ENCODE measurements at regions not wholly inside any gene's neighbourhood (a gene's known extent, or its start where the extent isn't known, plus 50 kb on each side); places are given as distances from the start of the nearest gene placed in this dataset.

DNA sequence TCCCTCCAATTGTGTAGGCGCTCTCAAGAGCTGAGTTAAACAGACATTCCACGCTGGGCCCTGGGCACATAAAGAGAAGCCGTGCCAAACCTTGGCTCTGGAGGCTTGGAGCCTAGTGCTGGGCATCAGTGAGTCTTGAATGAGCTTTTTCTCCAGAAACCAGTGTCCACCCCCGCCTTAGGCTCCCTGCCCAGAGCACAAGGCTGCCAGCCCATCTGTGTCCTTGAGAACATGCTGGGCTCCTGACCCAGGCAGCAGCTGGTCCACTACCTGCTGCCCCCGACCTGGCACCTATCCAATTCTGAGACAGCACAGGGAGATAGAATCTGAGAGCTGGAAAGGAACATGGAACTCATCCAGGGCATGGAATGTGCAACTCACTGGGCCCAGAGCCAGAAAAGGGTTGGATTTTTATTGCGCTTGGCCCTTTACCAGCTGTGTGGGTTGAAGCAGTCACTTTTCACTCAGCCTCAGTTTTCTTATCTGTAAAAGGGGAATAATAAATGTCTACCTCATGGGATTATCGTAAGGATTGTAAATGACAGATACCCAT, 92.4 kb upstream of the CPLX2 start:
- no peak overlapping the region for H3K4me3 ChIP-seq
- intact Hi-C loops (cut with DNase I), result no loop called here
- DNase-seq (peak; percentile 67 to 77 (median 72)), ATAC-seq (peak; percentile 60)
- no peaks in the 10 kb centered on the region for H3K4me1 ChIP-seq
- no peak overlapping the region for H3K27ac ChIP-seq
- no peak for TF ChIP-seq POLR2A (IDR thresholded peaks at IDR 0.05)
- TF ChIP-seq, protein P1, sequence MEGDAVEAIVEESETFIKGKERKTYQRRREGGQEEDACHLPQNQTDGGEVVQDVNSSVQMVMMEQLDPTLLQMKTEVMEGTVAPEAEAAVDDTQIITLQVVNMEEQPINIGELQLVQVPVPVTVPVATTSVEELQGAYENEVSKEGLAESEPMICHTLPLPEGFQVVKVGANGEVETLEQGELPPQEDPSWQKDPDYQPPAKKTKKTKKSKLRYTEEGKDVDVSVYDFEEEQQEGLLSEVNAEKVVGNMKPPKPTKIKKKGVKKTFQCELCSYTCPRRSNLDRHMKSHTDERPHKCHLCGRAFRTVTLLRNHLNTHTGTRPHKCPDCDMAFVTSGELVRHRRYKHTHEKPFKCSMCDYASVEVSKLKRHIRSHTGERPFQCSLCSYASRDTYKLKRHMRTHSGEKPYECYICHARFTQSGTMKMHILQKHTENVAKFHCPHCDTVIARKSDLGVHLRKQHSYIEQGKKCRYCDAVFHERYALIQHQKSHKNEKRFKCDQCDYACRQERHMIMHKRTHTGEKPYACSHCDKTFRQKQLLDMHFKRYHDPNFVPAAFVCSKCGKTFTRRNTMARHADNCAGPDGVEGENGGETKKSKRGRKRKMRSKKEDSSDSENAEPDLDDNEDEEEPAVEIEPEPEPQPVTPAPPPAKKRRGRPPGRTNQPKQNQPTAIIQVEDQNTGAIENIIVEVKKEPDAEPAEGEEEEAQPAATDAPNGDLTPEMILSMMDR (IDR thresholded peaks at IDR 0.05), result no peak
- WGBS, 2 donors, result 32 to 35% methylated on average over 6 to 7 of the region's 7 CpGs
- H3K27me3 ChIP-seq, result no peaks in the 10 kb centered on the region
- H3K36me3 ChIP-seq (replicated peaks in 1 of 2; ENCODE audit: insufficient read depth in 1 of 2, low read depth in 2 of 2), result no peaks in the 10 kb centered on the region
- H3K9me3 ChIP-seq, result no peaks in the 10 kb centered on the region

GRCh38 chr5:175783739-175784138, 87.6 kb upstream of the CPLX2 start:
- no peak for ATAC-seq
- H3K36me3 ChIP-seq (replicated peaks in 1 of 2; ENCODE audit: insufficient read depth in 1 of 2, low read depth in 2 of 2), result no peaks in the 10 kb centered on the region
- H3K4me3 ChIP-seq, result no peak overlapping the region
- no peak overlapping the region for H3K27ac ChIP-seq
- intact Hi-C loops (cut with DNase I), result no loop called here
- TF ChIP-seq, protein P1 (IDR thresholded peaks at IDR 0.05), result no peak
- no peak for TF ChIP-seq POLR2A (IDR thresholded peaks at IDR 0.05)
- no peaks in the 10 kb centered on the region for H3K9me3 ChIP-seq
- H3K4me1 ChIP-seq, result no peaks in the 10 kb centered on the region
- H3K27me3 ChIP-seq, result no peaks in the 10 kb centered on the region
- no peak for DNase-seq

DNA sequence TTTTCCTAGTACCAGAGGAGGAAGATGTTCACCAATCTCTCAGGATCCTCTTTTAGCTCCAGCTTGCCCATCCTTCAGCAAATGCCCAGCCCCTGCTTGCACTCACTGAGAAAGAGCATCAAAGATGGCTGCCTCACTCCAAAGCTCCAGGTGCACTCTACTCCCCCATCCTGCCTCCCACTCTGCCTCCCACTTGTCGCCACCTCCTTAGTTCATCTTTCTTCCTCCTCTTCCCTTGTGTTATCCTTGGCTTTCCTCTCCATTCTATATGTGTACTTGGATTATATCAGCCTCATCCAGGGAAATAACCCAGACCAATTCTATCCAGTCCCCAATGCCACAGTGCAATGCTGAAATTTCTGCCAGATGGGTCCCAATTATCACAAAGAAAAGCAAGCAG, 87.1 kb upstream of the CPLX2 start:
- no peak for DNase-seq
- Histone ChIP-seq H3K4me1 (no peaks in the 10 kb centered on the region), H3K9me3 (no peaks in the 10 kb centered on the region), H3K36me3 (replicated peaks in 1 of 2; ENCODE audit: insufficient read depth in 1 of 2, low read depth in 2 of 2) (no peaks in the 10 kb centered on the region), H3K27ac (no peak overlapping the region), H3K4me3 (no peak overlapping the region), H3K27me3 (no peaks in the 10 kb centered on the region)
- no peak for ATAC-seq
- intact Hi-C loops (cut with DNase I), result no loop called here
- TF ChIP-seq, protein P1 (IDR thresholded peaks at IDR 0.05), result no peak
- TF ChIP-seq POLR2A (IDR thresholded peaks at IDR 0.05), result no peak
- whole genome bisulfite sequencing, 2 donors, result 59 to 74% methylated on average over 1 of the region's 1 CpG

DNA sequence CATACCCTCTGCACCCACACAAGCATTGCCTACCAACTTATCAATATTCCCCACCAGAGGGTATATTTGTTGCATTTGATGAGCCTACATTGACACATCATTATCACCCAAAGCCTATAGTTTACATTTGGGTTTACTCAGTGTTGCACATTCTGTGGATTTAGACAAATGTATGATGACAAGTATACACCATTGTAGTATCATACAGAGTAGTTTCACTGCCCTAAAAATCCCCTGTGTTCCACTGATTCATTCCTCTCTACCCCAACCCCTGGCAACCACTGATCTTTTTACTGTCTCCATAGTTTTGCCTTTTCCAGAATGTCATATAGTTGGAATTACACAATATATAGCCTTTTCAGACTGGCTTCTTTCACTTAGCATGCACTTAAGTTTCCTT, 85.7 kb upstream of the CPLX2 start:
- TF ChIP-seq POLR2A (IDR thresholded peaks at IDR 0.05), result no peak
- TF ChIP-seq, protein P1 (IDR thresholded peaks at IDR 0.05), result no peak
- no peak for ATAC-seq
- Histone ChIP-seq H3K36me3 (replicated peaks in 1 of 2; ENCODE audit: insufficient read depth in 1 of 2, low read depth in 2 of 2) (no peaks in the 10 kb centered on the region), H3K27me3 (no peaks in the 10 kb centered on the region), H3K27ac (no peak overlapping the region), H3K9me3 (no peaks in the 10 kb centered on the region), H3K4me1 (no peaks in the 10 kb centered on the region), H3K4me3 (no peak overlapping the region)
- no peak for DNase-seq
- intact Hi-C loops (cut with DNase I), result no loop called here

- DNase-seq, result no peak
- H3K36me3 ChIP-seq (replicated peaks in 1 of 2; ENCODE audit: insufficient read depth in 1 of 2, low read depth in 2 of 2), result no peaks in the 10 kb centered on the region
- H3K27ac ChIP-seq, result no peak overlapping the region
- WGBS, 2 donors, result 65 to 67% methylated on average over 9 of the region's 9 CpGs
- H3K27me3 ChIP-seq, result no peaks in the 10 kb centered on the region
- ATAC-seq, result no peak
- TF ChIP-seq POLR2A (IDR thresholded peaks at IDR 0.05), result no peak
- TF ChIP-seq, protein P1 (IDR thresholded peaks at IDR 0.05), result no peak
- intact Hi-C loops (cut with DNase I), result no loop called here
- H3K4me1 ChIP-seq, result no peaks in the 10 kb centered on the region
- no peak overlapping the region for H3K4me3 ChIP-seq
- H3K9me3 ChIP-seq, result no peaks in the 10 kb centered on the region
These were observed 83.1 kb upstream of the CPLX2 start for GRCh38 chr5:175788155-175788787.

Measured in body of pancreas (tissue), 4 donors.